LoVo (cell line): ENCODE measurements at regions not wholly inside any gene's neighbourhood (a gene's known extent, or its start where the extent isn't known, plus 50 kb on each side); places are given as distances from the start of the nearest gene placed in this dataset.

ENCODE experiments used
- DNase-seq: peaks from one replicate; pipeline ENCODE4 v3.0.0-alpha.2; 2016; ENCODE audit warnings: low spot score

DNA sequence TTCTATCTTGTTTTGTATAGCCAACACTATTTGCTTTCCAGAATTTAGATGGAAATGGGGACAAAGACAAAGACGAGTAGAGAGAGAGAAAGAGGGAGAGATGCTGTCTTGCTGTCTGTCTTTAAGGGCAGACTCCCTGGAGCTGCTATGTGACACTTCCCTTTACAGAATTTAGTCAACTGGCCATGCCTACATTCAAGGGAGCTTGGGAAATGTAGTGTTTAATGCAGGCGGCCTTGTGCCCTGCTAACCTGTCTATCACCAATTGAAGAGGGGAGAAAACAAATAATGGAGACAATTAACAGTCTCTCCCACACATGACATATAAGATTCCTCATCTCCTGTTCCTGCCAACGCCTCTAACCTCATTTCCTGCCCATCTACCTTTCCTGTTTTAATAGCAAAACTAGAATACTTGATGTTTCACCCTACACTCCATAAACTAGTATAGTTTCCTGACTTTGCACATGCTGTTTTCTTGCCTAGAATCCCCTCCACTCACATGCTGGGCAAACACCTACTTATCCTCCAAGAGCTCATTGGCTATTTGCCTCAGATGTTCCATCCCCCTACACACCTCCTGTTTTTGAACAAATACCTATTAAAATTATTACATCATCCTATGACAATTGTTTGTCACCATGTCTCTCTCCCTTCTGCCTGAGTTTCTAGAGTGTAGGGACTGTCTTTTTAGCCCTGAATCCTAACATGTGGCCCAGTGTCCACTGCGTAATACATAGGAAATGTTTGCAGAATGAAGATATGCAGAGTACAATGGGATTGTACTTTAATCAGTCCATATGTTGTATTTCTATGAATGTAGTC, 117.2 kb downstream of the SLC25A24 start:
- no peak for DNase-seq

DNA sequence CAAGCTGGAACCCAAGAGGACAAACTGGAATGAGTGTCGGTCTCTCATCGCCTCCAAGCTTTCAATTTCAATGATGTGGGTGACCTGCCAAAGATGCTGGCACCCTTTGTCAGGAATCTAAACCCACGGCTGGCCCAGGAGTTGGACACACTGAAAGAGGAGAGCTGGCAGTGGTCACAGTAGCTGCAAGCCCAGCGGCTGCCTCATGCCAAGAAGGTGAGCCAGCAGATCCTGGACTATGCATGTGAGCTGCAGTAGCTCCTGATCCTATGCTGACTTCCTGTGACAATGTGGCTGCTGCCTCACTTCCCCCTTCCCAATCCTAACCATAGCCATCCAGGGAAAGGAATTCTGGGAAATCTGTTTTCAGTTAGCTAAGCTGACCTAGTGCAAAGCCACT, 117.0 kb upstream of the VAV3 start:
- no peak for DNase-seq

DNA sequence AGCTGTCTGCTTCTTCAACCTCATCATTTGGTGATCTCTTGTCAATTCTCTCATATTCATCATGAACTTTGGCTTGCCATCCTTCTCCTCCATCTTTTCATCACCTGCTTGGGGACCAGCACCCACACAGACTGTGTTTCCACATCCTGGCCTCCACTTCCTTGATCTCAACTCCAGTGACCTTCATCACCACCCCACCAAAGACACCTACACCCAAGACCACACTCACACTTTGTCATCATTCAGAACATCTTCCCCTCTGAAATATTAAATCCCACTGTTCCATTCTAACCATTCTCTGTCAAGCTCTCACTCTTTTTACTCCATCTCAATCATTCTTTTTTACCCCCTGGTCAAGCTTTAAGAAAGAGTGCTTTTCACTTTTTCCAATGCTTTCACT, 115.5 kb upstream of the VAV3 start:
- no peak for DNase-seq

DNA sequence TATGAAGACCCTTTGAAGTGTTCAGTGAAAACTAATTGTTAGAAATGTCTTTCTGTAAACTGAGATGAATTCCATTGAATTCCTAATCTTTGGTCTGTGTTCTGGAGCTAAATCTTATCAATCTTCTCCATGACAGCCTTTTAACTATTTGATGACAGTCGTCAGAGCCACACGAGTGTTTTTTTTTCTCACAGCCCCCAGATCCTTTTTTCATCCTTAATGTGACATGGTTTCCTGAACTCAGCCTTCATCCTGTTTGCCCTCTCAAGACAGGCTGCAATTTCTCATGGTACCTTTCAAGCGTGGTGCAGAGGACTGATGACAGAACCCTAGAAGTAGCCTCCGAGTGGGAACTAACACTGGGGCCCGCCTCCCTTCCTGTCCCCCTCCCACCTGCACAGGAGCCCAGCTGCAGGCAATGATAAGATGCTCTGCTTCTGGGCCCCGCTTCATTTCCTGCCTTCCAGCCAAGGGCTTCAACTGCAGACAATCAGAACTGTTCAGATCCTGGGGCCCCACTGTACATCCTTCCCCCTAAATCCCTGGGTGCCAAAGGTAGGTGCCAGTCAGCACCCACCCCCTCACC, 114.6 kb upstream of the VAV3 start:
- DNase-seq: no peak

DNA sequence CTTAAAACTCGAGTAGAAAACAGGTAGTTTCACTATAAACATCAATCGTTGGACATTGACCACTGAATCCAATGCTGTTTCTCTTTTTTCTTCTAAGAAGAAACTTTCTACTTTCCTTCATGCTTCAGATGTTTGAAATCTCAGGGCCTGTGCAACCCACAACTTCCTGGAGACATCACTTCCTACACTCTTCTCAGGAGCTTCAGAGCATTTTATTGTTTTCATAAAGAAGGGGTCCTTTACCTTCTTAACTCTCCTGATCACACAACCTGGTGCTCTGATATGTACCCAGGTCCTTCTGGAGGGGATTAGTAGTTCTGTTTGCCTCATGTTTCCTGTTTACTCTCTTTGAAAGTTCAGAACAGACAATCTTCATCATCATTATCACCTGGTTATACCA, 113.0 kb upstream of the VAV3 start:
- no peak for DNase-seq

DNA sequence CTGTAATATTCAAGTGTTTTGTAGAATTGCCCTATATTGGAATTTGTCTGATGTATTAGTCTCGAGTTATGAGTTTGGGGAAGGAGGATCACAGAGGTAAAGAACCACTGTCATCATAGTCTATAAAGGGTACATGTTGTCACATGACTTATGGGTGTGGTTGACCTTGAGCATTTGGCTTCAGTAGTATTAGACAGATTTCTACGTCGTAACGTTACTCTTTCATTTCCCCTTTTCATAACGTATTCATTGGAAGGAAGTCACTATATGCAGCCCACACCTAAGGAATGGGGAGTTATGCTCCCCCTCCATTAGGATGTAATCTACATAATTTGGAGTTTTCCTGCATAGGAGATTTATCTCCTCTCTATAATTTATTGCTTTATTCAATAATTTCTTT, 110.1 kb upstream of the VAV3 start:
- no peak for DNase-seq

DNA sequence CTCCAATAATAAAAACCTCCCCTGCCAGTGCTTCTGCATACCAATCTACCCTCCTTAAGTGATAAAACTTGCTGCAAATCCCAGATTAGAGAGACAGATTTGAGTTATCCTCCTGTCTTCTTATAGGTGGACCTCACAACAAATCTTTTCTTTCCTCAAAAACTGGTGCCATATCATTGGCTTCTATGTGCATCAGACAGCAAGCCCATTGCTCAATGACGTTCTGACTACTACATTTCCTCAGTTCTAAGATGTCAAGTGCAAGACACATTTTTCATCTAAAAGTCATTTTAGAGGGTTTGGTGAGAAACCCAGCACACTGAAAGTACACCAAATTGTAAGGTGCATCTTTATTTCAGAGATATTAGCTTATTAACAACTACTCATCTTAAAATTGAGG, 107.8 kb upstream of the VAV3 start:
- no peak for DNase-seq

DNA sequence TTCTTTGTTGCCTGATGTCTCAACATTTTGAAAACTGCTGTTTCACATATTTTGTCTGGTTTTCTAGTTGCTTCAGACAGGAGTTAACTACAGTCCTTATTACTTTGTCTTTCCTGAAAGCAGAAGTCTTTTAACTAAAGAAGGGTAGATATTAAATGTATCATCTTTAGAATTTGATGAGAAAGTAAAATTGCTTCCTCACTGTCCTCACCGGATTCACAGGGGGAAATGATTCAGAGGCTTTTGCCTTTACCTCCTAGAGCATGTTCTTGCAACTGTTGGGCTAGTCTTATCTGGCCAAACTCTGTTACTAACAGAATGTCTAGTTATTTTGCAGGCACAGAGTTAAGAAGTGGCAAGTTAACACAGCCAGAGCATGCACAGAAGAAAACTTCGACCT, 107.2 kb upstream of the VAV3 start:
- DNase-seq: no peak

DNA sequence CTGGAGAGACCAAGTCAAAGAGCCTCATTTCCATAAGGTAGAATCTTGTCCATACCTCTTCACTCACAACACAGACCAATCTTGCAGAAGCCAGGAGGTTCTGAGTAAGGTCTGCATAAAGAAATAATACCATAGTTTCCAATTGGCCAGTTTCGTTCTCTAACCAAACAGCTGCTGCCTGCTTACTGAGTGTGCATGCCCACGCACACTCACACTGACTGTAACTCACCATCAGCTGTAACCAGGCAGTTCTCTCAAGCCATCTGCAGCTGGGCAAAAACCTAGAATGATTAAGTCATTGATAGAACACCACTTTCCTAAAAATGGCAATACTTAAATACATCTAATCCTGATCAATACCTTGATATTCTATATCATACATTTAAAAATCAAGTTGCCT, 106.6 kb upstream of the VAV3 start:
- no peak for DNase-seq

DNA sequence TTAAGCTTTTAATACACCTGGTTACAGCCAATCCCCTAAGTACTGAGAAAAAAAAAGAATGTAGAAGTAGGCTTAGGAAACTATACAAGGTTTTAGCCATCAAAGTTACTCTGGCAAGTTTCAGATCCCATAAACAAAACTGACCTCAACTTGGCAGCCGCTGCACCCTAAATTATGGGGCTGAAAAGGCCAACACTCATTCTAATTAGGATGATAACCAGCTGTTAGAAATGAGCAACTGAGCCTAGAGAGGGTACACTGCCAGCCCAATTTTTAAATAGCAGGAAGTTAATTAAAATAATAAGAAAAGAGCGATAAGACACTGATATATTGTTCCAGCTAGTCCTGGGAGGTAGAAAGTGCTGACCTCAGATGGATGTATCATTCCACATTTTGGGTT, 105.7 kb upstream of the VAV3 start:
- DNase-seq: no peak

DNA sequence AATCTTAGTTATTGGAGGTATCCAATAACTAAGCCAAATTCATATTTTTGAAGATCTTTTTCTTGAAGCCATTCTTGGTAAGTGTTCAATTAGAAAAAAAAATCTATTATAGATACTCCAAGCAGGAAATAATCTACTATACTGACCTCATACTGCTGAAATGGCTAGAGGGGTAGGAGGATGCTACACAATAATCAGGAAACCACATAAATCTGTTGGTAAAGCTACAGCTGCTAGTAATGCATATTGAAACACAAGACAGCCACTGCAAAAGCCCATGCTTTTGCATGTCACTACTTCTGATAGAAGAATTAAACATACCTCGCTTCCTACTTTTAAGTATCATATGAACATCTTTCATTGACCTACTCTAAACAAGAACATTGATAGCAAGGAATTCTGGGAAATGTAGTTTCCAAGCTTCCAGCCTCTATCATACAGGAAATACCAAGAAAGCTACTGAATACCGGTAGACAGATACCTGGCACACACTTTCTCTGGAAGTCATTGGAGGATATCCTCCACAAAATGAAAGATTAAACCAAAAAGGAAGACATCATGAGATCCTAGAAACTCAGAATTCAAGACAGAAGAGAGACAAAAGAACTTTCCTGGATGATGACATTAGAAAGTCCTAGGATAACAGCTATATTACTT, 103.0 kb upstream of the VAV3 start:
- DNase-seq: no peak

DNA sequence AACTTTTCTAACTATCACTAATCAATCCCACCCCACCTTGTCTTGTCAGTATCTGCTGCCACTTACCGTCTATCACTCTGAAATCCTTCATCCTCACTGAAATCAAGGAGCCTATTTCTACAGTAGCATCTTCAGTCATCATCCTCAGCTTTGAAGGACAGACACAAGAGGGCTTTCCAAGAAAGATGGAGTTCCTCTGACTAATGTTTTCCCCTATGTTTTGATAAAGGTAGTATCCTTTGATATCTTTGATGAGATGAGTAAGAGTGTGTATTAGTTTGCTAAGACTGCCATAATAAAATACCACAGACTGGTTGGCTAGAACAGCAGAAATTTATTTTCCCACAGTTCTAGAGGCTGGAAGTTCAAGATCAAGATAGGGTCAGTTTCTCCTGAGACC, 101.8 kb upstream of the VAV3 start:
- DNase-seq: no peak

DNA sequence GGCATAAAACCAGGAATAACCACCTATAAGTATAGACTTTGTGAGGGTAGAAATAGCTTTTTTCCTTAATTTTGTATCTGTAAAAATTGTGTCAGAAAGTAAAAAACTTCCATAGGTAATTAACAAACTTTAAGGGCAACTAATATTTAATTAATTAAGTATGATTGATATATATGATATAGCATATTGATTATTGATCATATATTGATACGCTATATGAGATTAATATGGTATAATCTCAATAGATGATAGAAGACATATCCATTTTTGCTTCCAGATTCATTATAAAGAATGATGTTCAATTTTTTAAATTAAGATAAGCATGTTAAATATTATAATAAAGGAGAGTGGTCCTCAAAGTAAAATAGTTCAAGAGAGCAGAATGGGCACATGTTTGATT, 99.3 kb upstream of the VAV3 start:
- no peak for DNase-seq

DNA sequence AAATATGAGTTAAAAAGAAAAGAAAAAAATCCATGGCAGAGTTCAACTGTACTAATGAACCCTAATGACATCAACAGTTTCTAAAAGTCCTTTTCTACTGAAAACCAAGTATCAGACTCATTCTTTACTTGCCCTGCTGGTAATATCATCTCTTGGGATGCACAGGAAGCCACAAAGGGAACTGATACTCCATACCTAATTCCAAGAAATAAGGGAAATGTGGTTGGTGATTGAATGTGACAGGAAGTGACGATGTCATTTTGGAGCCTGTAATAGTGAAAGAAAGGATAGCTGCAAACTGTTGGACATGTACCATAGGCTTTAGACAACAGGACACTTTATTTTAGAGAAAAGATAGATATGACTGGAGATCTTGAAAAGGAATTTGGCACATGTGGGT, 98.7 kb upstream of the VAV3 start:
- no peak for DNase-seq

DNA sequence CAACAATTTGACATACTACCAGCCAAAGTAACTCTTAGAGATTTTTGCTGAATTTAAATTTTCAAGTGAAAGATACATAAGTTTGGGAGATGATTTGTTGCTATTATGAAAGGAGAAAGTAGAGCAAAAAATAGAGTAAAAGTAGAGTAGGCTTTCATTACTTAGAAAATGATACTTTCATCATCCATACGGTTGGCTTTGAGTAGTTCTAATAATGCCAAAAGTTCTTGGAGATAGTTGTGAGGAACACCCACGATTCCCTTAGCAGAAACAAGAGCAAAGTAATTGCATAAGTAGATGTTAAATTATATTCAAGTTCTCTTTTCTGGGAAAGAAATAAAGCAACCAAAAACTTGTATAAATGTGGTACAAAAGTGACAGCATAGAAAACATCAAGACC, 95.0 kb upstream of the VAV3 start:
- no peak for DNase-seq

DNA sequence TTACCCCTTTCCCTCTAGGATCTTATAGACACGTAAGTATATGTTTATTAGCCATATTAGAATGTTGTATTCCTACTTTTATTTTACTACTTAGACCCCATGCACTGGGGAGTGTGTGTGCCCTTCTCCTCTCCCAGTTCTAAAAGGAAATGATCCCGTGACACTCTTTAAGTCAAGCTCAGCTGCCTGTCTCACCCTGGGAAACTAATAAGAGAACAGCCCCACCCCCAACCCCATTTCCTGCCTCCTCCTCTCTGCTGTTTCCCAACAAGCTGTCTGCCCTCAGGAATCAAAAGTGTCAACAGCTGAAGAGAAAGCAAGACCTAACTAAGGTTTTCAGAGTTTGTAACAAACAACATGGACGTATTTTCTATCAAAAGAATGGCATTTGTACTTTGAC, 92.6 kb upstream of the VAV3 start:
- no peak for DNase-seq

DNA sequence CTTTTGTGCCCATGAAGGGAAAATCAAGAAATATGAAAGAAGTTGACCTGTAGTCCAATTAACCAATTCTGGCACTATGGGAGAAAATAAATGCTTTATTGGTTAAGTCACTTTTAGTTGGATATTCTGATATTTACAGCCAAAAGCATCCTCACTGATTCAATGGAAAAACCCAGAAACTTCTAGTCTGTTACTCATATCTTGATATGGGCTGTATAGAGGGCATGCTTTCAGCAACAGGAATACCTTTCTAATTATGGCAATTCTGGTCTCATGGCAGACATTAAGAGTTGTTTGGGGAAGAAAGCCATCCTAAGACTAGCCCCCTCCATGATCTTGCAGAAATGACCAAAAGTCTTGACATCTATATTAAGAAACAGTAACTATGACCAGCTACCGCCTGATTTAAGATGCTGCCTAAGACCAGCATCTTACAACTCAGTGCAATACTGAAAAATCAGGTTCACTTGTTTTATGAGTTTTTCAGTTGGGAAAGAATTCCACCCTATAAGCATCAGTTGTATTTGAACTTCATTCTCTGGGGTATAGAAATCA, 91.5 kb upstream of the VAV3 start:
- no peak for DNase-seq

DNA sequence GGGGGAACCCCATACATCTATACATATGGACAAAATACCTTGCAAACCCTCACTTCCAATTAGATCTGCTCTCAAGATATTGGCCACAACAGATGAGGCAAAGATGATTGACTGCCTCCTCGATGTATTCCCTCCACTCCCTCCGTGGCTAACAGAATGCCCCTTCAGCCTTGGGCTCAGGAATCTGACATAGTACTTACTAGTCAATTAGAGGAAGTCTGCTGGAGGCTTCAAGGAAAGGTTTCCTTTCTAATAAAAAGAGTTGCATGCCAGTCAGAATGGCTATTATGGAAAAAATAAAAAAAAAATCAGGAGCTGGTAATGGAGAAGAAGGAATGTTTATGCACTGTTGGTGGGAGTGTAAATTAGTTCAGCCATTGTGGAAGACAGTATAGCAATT, 90.4 kb upstream of the VAV3 start:
- DNase-seq: no peak

DNA sequence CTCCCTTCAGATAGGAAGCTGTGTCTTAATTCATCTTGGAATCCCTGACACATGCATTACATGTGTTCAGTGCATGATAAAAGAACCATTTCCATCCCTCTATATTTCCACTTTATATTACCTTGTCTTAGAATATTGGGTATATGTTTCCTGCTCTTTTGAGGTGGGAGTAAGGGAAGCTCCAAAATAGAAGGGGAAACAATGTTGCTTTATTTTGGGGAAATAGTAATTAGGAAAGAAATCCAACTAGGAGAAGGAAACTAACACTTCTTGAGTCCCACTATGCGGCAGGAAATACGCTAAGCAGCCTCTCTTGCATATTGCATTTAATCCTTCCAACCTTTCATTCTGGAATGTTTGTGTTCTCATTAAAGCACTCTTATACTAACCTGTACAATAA, 89.4 kb upstream of the VAV3 start:
- no peak for DNase-seq

DNA sequence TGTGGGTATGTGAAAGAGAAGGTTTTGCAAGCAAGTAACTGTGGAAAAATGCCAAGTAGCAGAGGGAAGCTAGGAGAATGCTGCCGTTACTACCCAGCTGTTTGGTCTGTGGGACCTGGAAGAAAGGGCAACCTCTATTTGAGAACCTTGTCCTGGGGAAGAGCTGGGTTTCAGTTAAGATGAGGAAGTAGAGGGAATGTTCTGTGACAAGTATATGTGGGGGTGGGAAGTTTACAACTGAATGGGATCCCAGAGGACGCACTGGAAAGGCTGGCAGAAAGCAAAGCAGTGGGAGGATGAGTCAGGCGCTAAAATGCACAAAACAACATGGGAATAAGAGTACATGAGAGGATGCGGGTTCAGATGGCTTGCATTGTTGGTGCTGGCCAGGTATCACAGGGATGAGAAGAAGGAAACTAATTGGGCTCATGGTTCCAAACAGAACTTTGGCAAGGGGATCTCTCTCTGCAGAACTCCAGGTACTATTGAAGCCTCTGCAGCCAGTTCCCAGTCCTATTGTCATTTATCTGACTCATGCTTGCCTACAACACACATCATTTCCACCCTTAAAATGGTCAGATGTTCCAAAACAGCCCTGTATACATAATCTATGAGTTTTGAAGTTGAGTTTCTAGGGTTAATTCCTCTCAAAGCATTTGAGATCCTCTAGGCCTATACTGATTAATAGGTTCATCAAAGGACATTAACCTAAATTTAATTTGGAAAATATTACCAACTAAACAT, 88.5 kb upstream of the VAV3 start:
- no peak for DNase-seq

DNA sequence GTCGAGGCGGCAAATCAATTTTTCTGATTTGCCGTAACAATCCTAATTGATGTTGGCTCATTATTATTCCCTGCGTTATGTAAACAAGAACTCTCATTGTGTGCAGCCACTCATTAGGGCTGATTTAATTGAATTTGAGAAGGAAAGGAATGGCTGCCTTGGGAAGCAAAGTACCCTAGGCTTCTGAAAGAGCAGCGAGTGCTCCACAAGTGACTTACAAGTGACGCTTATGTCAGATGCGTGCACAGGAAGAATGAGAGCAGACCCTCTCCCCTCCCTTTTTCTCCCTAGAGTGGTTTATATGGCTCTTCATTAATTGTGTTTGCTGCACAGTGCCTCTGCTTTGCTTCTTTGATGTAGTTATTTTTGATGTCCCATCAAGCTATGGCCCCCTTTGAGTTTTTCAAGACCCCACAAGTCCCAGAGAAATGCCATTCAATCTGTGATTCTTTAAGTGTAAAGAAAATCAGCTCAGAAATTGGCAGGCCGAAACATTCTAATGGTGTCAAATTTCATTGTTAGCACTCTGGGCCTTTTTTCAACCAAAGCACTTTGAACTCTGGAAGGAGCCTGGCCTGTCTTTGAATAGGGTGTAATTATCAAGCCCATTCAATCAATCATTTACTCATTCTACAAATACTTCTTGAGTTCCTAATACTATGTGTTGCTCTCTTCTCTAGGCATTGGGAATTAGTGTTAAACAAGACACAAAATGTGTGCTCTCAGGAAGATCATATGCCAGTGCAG, 86.8 kb upstream of the VAV3 start:
- DNase-seq: no peak
